Osteoblast (primary cell): ENCODE measurements at regions not wholly inside any gene's neighbourhood (a gene's known extent, or its start where the extent isn't known, plus 50 kb on each side); places are given as distances from the start of the nearest gene placed in this dataset.

Source experiments
- DNase-seq: peaks from one replicate; pipeline ENCODE4 v3.0.0; 2011; ENCODE audit warnings: low spot score, mixed read lengths; ENCODE audit not compliant: insufficient read length; ENCODE audit errors: missing footprints
- H2AFZ ChIP-seq: 2 replicates; pipeline ENCODE4 v1.6.0; 2011; ENCODE audit warnings: mild to moderate bottlenecking, low read length
- H3K27ac ChIP-seq: 2 replicates; pipeline ENCODE4 v1.5.1; 2011; ENCODE audit warnings: mild to moderate bottlenecking, low read depth, low read length, moderate library complexity
- H3K27me3 ChIP-seq: 2 replicates; pipeline ENCODE4 v1.6.0; 2012; ENCODE audit warnings: mild to moderate bottlenecking, control low read depth, inconsistent platforms, low read length, moderate library complexity; ENCODE audit not compliant: insufficient read depth
- H3K36me3 ChIP-seq: 2 replicates; pipeline ENCODE4 v1.5.1; 2011; ENCODE audit warnings: mild to moderate bottlenecking, low read length, control low read depth, moderate library complexity; ENCODE audit not compliant: insufficient read depth
- H3K4me1 ChIP-seq: 2 replicates; pipeline ENCODE4 v1.5.1; 2011; ENCODE audit warnings: mild to moderate bottlenecking, low read length, control low read depth, moderate library complexity; ENCODE audit not compliant: insufficient read depth
- H3K4me2 ChIP-seq: 2 replicates; pipeline ENCODE4 v1.6.0; 2011; ENCODE audit warnings: mild to moderate bottlenecking, low read length; ENCODE audit not compliant: insufficient read depth
- H3K4me3 ChIP-seq: fragments of 200-600 bp; sonication (generic); 3 replicates; pipeline ENCODE4 v1.5.1; 2012; ENCODE audit warnings: mild to moderate bottlenecking, low read length, inconsistent platforms; ENCODE audit not compliant: insufficient read depth
- H3K79me2 ChIP-seq: 2 replicates; pipeline ENCODE4 v1.6.0; 2012; ENCODE audit warnings: mild to moderate bottlenecking, low read length, control low read depth, inconsistent platforms; ENCODE audit not compliant: insufficient read depth
- H3K9me3 ChIP-seq: 2 replicates; pipeline ENCODE4 v1.5.1; 2011; ENCODE audit warnings: low read depth, low read length, control low read depth
- H4K20me1 ChIP-seq: 2 replicates; pipeline ENCODE4 v1.6.0; 2012; ENCODE audit warnings: mild to moderate bottlenecking, low read length, control low read depth; ENCODE audit not compliant: insufficient read depth
- TF ChIP-seq, protein P1 (sequence below): IDR thresholded peaks from 2 replicates; pipeline ENCODE4 v1.5.1; 2011; ENCODE audit warnings: mild to moderate bottlenecking, low read depth, low read length, moderate library complexity; ENCODE audit errors: extremely low read depth

DNA sequence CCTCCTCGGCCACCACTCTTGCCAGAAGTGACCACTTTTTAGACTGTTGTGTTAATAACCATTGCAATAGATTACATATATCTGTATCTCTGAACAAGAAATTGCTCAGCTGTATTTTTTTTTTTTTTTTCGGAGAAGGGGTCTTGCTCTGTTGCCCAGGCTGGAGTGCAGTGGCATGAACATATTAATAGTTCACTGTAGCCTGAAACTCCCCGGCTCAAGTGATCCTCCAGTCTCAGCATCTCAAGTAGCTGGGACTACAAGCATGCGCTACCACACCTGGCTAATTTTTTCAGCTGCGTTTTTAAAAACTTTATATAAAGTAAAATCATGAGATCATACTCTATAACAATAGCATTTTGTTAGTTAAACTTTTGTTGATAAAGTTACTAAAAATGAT, 609.0 kb downstream of the ZNF385D start:
- H3K9me3 ChIP-seq: no peaks in the 10 kb centered on the region
- DNase-seq: no peak
- H3K79me2 ChIP-seq: no peaks in the 10 kb centered on the region
- H3K4me2 ChIP-seq: no peak overlapping the region
- TF ChIP-seq, protein P1, sequence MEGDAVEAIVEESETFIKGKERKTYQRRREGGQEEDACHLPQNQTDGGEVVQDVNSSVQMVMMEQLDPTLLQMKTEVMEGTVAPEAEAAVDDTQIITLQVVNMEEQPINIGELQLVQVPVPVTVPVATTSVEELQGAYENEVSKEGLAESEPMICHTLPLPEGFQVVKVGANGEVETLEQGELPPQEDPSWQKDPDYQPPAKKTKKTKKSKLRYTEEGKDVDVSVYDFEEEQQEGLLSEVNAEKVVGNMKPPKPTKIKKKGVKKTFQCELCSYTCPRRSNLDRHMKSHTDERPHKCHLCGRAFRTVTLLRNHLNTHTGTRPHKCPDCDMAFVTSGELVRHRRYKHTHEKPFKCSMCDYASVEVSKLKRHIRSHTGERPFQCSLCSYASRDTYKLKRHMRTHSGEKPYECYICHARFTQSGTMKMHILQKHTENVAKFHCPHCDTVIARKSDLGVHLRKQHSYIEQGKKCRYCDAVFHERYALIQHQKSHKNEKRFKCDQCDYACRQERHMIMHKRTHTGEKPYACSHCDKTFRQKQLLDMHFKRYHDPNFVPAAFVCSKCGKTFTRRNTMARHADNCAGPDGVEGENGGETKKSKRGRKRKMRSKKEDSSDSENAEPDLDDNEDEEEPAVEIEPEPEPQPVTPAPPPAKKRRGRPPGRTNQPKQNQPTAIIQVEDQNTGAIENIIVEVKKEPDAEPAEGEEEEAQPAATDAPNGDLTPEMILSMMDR: no peak
- H4K20me1 ChIP-seq: no peaks in the 10 kb centered on the region
- H3K27me3 ChIP-seq: no peaks in the 10 kb centered on the region
- H3K36me3 ChIP-seq: no peaks in the 10 kb centered on the region
- no peak overlapping the region for H3K27ac ChIP-seq
- H2AFZ ChIP-seq: no peak overlapping the region
- H3K4me3 ChIP-seq: no peak overlapping the region
- H3K4me1 ChIP-seq: no peaks in the 10 kb centered on the region

DNA sequence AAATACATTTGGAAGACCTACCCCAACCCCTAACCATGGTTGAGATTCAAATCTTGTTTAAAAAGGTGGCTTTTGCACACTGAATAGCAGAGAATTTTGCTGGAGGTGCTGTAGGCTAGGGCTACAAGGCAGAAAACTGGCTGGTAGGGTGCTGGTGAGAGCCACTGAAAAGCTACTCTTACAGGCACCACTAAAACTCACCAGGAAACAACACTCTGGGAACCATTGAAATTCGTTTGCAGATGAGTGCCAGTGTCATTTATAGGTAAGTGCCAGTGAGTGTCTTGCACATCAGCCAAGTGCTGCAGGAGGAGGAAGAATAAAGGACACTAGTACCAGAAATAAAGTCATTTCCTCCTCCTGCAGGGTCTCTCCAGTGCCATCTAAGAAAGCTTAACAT, 610.2 kb downstream of the ZNF385D start:
- H2AFZ ChIP-seq: no peak overlapping the region
- no peak overlapping the region for H3K4me2 ChIP-seq
- no peak overlapping the region for H3K27ac ChIP-seq
- H3K36me3 ChIP-seq: no peaks in the 10 kb centered on the region
- H3K79me2 ChIP-seq: no peaks in the 10 kb centered on the region
- no peaks in the 10 kb centered on the region for H3K27me3 ChIP-seq
- TF ChIP-seq, protein P1: no peak
- H3K9me3 ChIP-seq: no peaks in the 10 kb centered on the region
- H3K4me1 ChIP-seq: no peaks in the 10 kb centered on the region
- DNase-seq: no peak
- H3K4me3 ChIP-seq: no peak overlapping the region
- no peaks in the 10 kb centered on the region for H4K20me1 ChIP-seq

DNA sequence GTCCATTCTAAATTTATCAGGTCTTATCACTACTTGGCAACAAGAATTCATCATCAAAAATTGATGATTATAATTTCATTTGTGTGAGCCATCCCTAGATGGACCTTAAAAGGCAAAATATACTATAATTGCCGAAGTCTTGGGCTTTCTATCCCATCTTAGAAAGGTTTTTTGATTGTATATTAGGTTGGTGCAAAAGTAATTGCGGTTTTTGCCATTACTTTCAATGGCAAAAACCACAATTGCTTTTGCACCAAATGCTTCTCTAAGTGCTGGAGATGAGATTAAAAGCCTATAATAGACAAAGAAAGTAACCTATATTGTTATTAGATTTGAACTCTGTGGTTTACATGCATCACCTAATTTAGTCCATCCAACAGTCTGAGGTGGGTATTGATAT, 612.9 kb downstream of the ZNF385D start:
- Histone ChIP-seq H3K79me2 (no peaks in the 10 kb centered on the region), H3K4me1 (no peaks in the 10 kb centered on the region), H3K4me2 (no peak overlapping the region), H3K36me3 (no peaks in the 10 kb centered on the region), H3K4me3 (no peak overlapping the region), H3K9me3 (no peaks in the 10 kb centered on the region), H4K20me1 (no peaks in the 10 kb centered on the region), H3K27ac (no peak overlapping the region), H2AFZ (no peak overlapping the region), H3K27me3 (no peaks in the 10 kb centered on the region)
- TF ChIP-seq, protein P1: no peak
- no peak for DNase-seq

DNA sequence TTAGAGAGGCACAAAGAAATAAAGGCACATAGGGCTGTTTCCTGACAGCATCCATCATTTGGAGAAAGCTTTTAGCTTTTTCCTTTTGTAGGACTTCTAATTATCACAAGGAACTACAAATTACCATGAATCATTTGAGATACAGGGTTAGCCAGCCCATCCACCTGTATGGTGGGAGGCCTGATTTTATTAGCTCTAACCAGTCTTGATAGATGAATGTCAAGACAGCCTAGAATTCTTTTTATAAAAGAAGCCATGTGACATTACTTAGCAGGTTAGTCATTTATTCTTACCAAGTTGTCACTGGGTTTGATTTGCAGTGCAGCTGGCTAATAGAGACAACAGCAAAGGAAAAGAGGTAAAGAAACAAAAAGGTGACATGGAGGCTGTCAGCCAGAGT, 618.1 kb downstream of the ZNF385D start:
- H3K79me2 ChIP-seq: no peaks in the 10 kb centered on the region
- H3K27ac ChIP-seq: no peak overlapping the region
- DNase-seq: no peak
- no peaks in the 10 kb centered on the region for H3K4me1 ChIP-seq
- no peaks in the 10 kb centered on the region for H3K9me3 ChIP-seq
- no peak overlapping the region for H2AFZ ChIP-seq
- TF ChIP-seq, protein P1: no peak
- no peaks in the 10 kb centered on the region for H3K36me3 ChIP-seq
- H3K4me2 ChIP-seq: no peak overlapping the region
- no peak overlapping the region for H3K4me3 ChIP-seq
- H3K27me3 ChIP-seq: no peaks in the 10 kb centered on the region
- no peaks in the 10 kb centered on the region for H4K20me1 ChIP-seq
